ENCODE measurements at regions not wholly inside any gene's neighbourhood (a gene's known extent, or its start where the extent isn't known, plus 50 kb on each side); places are given as distances from the start of the nearest gene placed in this dataset.

DNA sequence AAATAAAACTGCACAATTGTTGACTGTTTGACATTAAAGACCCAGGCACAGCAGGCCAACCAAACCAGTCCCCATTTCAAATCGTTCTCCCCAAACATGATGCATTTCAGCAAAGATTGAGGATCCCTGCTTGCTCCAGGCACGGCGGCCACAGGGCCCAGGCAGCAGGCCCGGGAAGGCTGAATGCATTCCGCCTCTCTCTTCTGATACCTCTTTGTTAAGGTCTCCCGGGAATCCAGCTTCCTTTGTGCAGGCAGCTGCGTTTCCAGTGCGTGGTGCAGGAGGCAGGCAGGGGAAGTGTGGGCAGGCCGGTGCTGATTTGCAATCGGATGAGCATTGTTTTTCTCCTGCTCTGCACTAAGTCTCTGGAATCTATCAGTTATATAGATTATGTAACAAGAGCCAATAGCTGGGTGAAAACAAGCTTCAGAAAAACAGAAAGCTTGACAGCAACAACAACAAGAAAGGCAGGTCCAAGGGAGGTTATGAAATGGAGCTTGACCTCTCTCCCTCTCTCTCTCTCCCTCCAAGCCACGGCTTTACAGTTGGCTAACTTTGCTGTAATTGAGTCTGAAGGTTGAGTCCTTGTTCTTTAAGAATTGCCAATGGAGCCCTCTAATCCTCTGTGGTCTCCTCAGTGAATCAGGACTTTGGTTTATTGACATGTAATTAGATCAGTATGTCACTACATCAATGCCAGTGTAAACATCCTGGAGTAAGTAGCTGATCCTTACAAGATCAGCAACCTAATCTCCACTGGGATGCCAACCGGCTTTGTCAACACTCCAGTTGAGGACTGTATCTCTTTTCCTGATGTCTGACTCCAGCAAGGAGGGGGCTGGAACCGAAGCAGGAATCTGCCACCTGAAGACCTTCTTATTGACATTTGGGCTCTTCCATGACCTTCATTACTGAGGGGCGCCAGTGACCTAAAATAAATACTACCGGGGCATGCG is 338.0 kb downstream of the TEX29 start:
- WGBS, 5 donors, result 67 to 76% (median 70%) methylated on average over 16 of the region's 16 CpGs
- H3K27me3 ChIP-seq (replicated peaks in 1 of 7), result peaks cover 0 to 4% (median 0%) of the 10 kb centered on the region in 7 donors
- H3K36me3 ChIP-seq, result no peaks in the 10 kb centered on the region
- H3K4me1 ChIP-seq, result no peaks in the 10 kb centered on the region
- TF ChIP-seq, protein P1, sequence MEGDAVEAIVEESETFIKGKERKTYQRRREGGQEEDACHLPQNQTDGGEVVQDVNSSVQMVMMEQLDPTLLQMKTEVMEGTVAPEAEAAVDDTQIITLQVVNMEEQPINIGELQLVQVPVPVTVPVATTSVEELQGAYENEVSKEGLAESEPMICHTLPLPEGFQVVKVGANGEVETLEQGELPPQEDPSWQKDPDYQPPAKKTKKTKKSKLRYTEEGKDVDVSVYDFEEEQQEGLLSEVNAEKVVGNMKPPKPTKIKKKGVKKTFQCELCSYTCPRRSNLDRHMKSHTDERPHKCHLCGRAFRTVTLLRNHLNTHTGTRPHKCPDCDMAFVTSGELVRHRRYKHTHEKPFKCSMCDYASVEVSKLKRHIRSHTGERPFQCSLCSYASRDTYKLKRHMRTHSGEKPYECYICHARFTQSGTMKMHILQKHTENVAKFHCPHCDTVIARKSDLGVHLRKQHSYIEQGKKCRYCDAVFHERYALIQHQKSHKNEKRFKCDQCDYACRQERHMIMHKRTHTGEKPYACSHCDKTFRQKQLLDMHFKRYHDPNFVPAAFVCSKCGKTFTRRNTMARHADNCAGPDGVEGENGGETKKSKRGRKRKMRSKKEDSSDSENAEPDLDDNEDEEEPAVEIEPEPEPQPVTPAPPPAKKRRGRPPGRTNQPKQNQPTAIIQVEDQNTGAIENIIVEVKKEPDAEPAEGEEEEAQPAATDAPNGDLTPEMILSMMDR (IDR thresholded peaks at IDR 0.05 in 8 of 11, conservative IDR thresholded peaks at IDR 0.05 in 3 of 11), result no peak
- TF ChIP-seq POLR2AphosphoS5 (IDR thresholded peaks at IDR 0.05), result no peak
- TF ChIP-seq POLR2A (IDR thresholded peaks at IDR 0.05), result no peak
- intact Hi-C loops (cut with DNase I; ENCODE audit: low total_unique reads), result no loop called here
- no peak overlapping the region for H3K4me3 ChIP-seq
- DNase-seq, result no peak
- H3K9me3 ChIP-seq, result peaks cover 0 to 4% (median 0%) of the 10 kb centered on the region in 8 donors
- H3K27ac ChIP-seq, result no peak overlapping the region

GRCh38 chr13:111659219-111659775 is 338.9 kb downstream of the TEX29 start:
- intact Hi-C loops (cut with DNase I; ENCODE audit: low total_unique reads), result no loop called here
- no peak for TF ChIP-seq POLR2AphosphoS5 (IDR thresholded peaks at IDR 0.05)
- TF ChIP-seq POLR2A (IDR thresholded peaks at IDR 0.05), result no peak
- TF ChIP-seq, protein P1 (IDR thresholded peaks at IDR 0.05 in 8 of 11, conservative IDR thresholded peaks at IDR 0.05 in 3 of 11), result no peak
- DNase-seq, result no peak
- H3K36me3 ChIP-seq, result no peaks in the 10 kb centered on the region
- WGBS, 5 donors, result 75 to 87% (median 84%) methylated on average over 9 of the region's 9 CpGs
- H3K27me3 ChIP-seq (replicated peaks in 1 of 7), result peaks cover 0 to 4% (median 0%) of the 10 kb centered on the region in 7 donors
- no peak overlapping the region for H3K4me3 ChIP-seq
- H3K9me3 ChIP-seq, result peaks cover 0 to 4% (median 0%) of the 10 kb centered on the region in 8 donors
- H3K27ac ChIP-seq, result no peak overlapping the region
- no peaks in the 10 kb centered on the region for H3K4me1 ChIP-seq

DNA sequence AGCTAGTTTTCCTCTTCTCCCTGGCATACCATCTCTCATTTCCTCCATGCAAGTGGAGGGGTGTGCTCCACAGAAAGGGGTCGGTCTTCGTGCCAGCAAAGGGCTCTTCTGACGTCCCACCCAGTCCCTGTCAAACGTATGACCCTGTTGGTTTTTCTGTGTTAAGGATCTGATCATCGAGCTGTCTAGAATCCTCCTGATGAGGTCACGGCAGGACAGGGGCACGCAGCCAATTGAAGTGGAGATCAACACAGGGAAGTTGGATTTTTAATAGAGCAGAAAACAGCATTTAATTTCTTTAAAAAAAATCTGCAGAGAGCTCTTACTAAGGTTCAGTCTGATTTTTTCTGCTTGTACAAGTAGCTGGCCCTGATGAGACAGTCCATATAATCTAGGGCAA is 339.4 kb downstream of the TEX29 start:
- 71 to 87% (median 78%) methylated on average over 7 of the region's 7 CpGs for WGBS, 5 donors
- H3K36me3 ChIP-seq, result no peaks in the 10 kb centered on the region
- TF ChIP-seq, protein P1 (IDR thresholded peaks at IDR 0.05 in 8 of 11, conservative IDR thresholded peaks at IDR 0.05 in 3 of 11), result no peak
- no peak for TF ChIP-seq POLR2A (IDR thresholded peaks at IDR 0.05)
- TF ChIP-seq POLR2AphosphoS5 (IDR thresholded peaks at IDR 0.05), result no peak
- H3K4me1 ChIP-seq, result no peaks in the 10 kb centered on the region
- intact Hi-C loops (cut with DNase I; ENCODE audit: low total_unique reads), result no loop called here
- peaks cover 0 to 4% (median 0%) of the 10 kb centered on the region in 7 donors for H3K27me3 ChIP-seq (replicated peaks in 1 of 7)
- peaks cover 0 to 4% (median 0%) of the 10 kb centered on the region in 8 donors for H3K9me3 ChIP-seq
- DNase-seq, result no peak
- H3K4me3 ChIP-seq, result no peak overlapping the region
- H3K27ac ChIP-seq, result no peak overlapping the region

- WGBS, 5 donors, result 73 to 89% (median 88%) methylated on average over 9 to 13 of the region's 13 CpGs
- no peaks in the 10 kb centered on the region for H3K36me3 ChIP-seq
- H3K27me3 ChIP-seq (replicated peaks in 1 of 7), result peaks cover 0 to 4% (median 0%) of the 10 kb centered on the region in 7 donors
- H3K4me3 ChIP-seq, result no peak overlapping the region
- intact Hi-C loops (cut with DNase I; ENCODE audit: low total_unique reads), result no loop called here
- peaks cover 0 to 4% (median 0%) of the 10 kb centered on the region in 8 donors for H3K9me3 ChIP-seq
- peak; percentile 39 for DNase-seq
- no peaks in the 10 kb centered on the region for H3K4me1 ChIP-seq
- no peak overlapping the region for H3K27ac ChIP-seq
- TF ChIP-seq, protein P1 (IDR thresholded peaks at IDR 0.05 in 8 of 11, conservative IDR thresholded peaks at IDR 0.05 in 3 of 11), result no peak
These were observed 340.6 kb downstream of the TEX29 start for GRCh38 chr13:111661052-111661451.

Data from spleen (tissue), 11 donors.